CD4-positive, alpha-beta T cell treated with Interleukin-6 for 4 hours (primary cell): ENCODE measurements at regions not wholly inside any gene's neighbourhood (a gene's known extent, or its start where the extent isn't known, plus 50 kb on each side); places are given as distances from the start of the nearest gene placed in this dataset.

Experiments
- DNase-seq: peaks from one replicate; pipeline ENCODE4 v3.0.0-alpha.2; 2020; ENCODE audit warnings: mixed read lengths

- no peak for DNase-seq
These were observed 143.6 kb upstream of the EOMES start for GRCh38 chr3:27865731-27866130.

DNA sequence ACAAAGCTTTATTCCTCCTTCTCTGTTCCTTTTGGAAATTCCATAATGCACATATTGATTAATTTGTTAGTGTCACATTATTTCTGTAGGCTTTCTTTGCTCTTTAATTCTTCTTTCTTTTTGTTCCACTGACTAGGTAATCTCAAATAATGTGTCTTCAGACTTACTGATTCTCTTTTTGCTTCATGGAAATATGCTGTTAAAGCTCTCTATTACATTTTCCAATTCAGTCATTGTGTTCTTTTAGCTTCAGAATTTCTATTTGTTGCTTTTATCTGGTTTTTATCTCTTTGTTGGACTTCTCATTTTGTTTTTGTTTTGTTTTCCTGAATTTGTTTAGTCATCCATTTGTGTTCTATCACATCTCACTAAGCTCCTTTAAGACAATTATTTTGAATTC lies 147.0 kb upstream of the EOMES start:
- no peak for DNase-seq

DNA sequence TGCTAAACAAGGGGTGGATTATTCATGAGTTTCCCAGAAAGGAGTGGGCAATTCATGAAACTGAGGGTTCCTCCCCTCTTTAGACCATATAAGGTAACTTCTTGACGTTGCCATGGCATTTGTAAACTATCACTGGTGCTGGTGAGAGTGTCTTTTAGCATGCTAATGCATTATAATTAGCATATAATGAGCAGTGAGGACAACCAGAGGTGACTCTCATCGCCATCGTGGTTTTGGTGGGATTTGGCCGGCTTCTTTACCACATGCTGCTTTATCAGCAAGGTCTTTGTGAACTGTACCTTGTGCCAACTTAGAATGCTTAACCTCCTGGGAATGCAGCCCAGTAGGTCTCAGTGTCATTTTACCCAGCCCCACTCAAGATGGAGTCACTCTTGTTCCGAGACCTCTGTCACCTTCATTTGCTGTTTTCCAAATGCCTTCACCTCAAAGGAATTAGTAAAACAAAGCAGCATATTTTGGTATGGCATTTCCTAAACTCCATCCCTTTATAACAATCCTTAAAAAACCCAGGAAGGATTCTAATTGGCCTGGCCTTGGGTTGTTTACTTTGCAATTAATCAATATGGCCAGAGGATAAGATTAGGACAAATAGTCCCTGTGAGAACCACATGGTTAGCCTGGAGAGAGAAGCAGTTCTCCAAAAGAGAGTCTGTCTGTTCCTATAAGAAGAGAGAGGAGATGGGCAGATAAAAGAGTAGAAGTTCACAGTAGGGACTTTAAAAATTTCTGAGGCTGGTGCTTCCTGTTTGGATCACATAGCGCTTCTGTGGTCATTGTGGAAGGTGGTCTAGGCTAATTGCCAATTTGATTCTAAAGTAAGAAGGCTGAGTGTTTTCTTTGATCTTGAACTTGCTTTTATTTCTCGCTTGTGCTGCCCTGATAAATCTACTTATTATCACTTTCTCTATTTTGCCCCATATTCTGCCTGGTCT lies 155.2 kb upstream of the EOMES start:
- DNase-seq = no peak

DNA sequence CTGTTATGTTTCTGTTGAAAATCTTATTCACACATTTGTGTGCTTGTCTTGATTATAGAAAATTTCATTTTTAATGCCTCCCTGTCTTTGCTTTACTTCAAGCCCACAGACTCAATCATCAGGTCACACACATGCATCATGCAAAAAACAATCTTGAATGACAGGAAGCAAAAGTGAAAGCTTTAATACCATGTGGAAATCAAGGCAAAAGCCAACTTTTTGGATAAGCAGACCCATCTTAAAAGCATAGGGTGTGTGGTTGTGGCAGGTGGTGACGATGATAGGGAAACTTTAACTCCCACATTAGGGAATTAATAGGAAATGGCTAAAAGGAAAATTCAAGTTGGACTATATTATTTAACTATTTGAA lies 155.9 kb upstream of the EOMES start:
- no peak for DNase-seq

DNA sequence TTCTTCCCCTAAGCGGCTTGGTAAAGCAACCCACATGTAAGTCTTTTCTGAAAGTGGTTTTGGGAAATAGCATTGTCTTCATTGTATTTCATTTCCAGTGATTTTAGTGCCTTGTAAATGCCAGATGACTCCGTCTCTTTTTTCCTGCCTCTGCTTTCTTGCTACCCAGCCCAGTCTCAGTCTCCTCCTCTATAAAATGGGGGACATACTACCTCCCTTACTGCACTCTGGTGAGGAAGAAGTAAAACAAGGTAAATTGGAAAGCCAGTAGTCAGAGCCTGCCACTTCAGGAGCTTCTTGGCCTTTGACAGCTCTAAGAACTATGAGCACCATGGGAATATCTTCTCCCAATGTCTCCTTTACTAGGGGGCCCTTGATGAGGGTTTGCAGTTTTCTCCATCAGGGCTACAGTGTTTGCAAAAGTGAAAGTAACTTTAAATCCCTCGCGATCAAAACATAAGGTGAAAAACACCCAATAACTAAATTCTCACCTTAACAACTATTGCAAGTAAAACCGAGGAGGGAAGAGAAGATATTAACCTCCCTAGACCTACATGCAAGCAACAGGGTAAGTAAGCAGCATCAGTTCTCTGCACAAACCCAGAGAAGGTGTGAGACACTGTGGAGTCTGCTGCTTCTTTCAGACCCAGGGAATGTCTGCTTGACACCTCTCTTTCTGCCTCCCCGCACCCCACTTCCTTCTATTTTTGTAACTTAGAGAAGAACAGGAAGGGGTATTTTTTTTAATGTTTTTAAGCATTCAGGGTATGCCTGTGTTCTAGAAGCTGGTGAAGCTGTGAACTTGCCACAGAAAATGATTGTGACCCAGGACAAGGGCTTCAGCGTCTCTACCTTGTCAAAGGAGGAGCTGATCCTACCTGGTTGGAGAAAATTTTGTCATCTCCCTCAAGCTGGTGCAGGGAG lies 159.1 kb upstream of the EOMES start:
- peak; percentile 79 for DNase-seq

DNA sequence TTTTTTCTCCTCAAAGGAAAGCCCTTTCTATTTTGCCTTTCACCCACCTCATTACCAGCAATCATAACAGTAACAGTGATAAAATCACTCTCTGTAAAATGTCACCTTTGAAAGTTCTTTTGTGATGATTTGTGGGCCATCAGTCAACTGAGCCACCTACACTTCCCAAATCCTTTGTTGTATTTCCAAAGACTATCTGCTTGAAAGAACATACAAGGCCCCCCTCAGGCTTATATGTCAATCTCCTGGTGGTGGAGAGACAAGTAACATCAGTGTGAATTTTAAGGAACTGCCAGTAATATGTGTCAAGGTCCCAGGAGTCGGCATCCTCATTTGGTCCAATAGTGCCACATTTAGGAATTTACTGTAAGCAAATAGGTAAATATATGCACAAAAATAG lies 161.1 kb upstream of the EOMES start:
- no peak for DNase-seq

- DNase-seq = no peak
These were observed 163.5 kb upstream of the EOMES start for GRCh38 chr3:27885641-27886040.

GRCh38 chr3:27888562-27888961 lies 166.4 kb upstream of the EOMES start:
- no peak for DNase-seq

- no peak for DNase-seq
These were observed 167.6 kb upstream of the EOMES start for GRCh38 chr3:27889745-27890144.

DNA sequence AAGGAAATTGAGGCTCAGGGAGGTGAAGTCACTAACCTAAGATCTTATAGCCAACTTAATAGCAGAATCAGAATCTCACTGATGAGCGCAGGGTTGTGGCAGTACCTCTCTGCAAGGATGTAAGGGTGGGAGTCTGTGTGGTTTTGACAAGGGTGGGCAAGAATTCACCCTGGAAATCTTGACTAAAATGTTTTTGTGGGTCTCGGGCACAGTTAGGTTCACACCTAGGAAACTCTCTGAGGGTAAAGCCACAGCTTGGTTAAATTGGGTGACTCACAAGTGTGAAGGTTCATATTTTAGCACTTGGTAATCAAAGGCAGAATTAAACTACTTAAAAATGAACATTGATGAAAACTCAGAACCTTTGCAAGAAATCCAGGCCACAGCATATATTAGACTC lies 178.2 kb upstream of the EOMES start:
- DNase-seq = peak; percentile 27

- peak; percentile 11 for DNase-seq
These were observed 181.3 kb upstream of the EOMES start for GRCh38 chr3:27903446-27903845.

- DNase-seq = peak; percentile 9
These were observed 183.5 kb upstream of the EOMES start for GRCh38 chr3:27905625-27906024.

DNA sequence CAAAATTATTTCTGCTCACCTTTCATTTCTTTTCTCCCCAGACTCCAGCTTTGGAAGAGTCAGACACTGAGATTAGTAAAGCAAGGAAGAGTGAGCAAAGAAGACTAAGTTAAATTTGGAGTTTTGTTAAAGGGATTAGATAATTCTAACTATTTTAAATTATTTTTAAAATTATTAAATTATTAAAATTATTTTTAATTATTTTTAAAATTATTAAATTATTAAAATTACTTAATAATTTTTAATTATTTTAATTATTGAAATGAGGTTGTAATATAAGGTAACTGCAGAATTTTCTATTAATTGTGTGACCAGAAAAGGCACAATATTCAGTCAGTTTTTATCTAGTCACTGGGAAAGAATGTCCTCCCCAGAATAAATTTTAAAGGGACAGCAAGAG lies 185.0 kb upstream of the EOMES start:
- DNase-seq = no peak

GRCh38 chr3:27907929-27908328 lies 185.8 kb upstream of the EOMES start:
- no peak for DNase-seq

- DNase-seq = no peak
These were observed 188.3 kb upstream of the EOMES start for GRCh38 chr3:27910456-27910855.

GRCh38 chr3:27914199-27914598 lies 192.1 kb upstream of the EOMES start:
- DNase-seq = no peak

DNA sequence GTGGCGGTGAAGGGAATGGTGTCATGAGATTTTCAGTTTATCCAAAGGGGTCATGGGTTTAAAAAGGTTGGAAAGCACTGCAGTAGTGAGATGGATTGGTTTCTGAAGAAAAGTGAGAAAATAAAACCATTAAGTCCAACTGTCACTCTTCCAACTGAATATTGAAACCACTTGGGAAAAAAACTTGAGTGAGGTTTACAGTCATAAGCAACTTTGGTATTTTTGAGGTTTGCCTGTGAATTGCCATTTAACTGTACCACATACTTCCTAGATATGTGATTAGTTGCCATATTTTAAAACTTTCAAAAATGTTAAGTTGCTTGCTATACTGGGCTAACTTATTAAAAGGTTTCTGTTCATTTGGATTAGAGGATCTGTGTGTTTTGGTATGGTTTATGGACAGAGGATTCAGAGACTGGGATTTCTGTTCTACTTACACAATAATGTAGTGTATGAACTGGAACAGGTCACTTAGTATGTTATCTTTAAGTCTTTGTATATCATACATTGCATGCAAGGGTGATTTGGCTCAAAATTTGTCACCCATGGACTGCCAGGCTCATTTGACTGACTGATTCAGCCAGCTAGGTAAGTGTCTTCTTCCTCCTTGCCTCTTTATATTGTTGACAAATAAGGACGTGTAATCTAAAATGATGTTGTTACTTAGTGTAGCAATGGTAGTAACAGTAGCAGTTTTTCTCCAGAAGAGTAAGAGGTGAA lies 201.4 kb upstream of the EOMES start:
- no peak for DNase-seq

GRCh38 chr3:27927882-27928281 lies 205.8 kb upstream of the EOMES start:
- no peak for DNase-seq

DNA sequence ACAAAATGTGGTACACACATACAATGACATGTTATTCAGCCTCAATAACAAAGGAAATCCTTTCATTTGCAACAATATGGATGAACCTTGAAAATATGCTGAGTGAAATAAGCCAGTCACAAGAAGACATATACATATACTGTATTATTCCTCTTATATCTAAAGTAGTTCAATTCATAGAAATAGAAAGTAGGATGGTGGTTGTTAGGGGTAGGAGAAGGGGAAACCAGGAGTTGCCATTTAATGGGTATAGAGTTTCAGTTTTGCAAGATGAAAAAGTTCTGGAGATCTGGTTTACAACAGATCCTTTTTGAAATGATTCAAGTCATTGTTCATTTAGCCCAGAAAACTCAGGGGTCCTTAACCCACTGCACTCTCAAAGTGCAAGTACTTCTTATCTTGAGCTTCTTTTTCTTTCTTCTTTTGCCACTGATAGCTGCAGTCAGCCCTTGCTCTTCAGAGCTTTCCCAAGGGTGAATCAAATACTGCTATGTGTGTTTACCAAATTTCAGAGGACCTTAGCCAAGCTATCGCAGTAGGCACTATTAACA lies 208.0 kb upstream of the EOMES start:
- no peak for DNase-seq

DNA sequence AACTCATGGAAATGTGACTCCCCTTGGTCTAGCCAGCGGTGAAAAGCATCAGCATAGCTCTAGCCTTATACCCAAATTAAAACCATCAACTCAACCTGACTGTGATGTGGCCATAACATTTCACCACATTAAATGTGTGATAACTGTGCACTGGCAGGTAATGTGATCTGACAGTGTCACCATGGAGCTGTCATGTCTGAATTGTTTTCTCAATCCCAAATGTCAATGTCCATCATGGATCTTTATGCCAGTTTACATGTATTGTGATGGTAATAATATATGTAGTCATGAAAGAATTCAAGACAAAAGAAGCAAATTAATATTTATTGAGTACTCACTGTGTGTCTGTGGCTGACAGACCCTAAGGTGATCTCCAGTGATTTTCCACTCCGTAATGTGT lies 213.4 kb upstream of the EOMES start:
- DNase-seq = no peak

DNA sequence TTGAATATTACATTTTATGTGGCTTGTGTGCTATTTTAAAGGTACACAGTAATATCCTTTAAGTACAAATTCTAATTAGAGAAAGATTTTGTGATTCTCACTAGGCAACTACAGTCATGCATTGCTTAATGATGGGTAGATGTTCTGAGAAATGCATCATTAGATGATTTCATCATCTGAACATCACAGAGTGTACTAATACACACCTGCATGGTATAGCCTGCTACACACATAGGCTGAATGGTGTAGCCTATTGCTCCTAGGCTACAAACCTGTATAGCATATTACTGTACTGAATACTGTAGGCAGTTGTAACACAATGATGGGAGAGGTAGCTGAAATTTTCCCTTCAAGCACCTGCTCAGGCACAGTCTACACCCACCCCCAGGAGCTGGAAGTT lies 217.4 kb upstream of the EOMES start:
- no peak for DNase-seq

- DNase-seq = no peak
These were observed 217.8 kb upstream of the EOMES start for GRCh38 chr3:27939940-27940339.

DNA sequence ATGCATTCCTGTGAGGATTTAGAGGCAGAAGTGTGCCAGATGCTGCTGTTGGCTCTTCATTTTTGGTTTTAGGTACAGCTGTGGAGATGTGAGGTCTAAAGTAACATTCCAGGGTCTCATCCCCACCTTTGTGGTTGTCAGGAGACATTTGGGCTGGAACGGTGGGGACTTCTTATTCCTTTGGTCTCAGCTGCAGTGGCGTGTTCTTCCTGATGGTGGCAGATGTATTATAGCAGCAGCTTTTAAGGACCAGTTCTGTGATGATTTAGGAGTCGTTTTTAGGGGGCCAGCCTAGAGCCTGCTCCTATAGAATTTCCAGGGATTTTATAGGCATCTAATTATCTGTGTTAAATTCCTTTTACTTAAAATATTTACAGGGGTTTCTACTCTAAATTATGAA lies 221.0 kb upstream of the EOMES start:
- DNase-seq = peak; percentile 4
